GM12865 (cell line): ENCODE measurements at regions not wholly inside any gene's neighbourhood (a gene's known extent, or its start where the extent isn't known, plus 50 kb on each side); places are given as distances from the start of the nearest gene placed in this dataset.

ENCODE experiments used
- DNase-seq: peaks from one replicate; pipeline ENCODE4 v3.0.0; 2010; ENCODE audit warnings: low read depth
- H3K4me3 ChIP-seq: 2 replicates; pipeline ENCODE4 v1.5.1; 2011; ENCODE audit warnings: mild to moderate bottlenecking, low read depth, low read length, control low read depth
- CTCF ChIP-seq: IDR thresholded peaks from 2 replicates; pipeline ENCODE4 v1.5.1; 2011; ENCODE audit warnings: low read length, control low read depth, low read depth, inconsistent platforms; ENCODE audit not compliant: insufficient read depth; ENCODE audit errors: missing control alignments

DNA sequence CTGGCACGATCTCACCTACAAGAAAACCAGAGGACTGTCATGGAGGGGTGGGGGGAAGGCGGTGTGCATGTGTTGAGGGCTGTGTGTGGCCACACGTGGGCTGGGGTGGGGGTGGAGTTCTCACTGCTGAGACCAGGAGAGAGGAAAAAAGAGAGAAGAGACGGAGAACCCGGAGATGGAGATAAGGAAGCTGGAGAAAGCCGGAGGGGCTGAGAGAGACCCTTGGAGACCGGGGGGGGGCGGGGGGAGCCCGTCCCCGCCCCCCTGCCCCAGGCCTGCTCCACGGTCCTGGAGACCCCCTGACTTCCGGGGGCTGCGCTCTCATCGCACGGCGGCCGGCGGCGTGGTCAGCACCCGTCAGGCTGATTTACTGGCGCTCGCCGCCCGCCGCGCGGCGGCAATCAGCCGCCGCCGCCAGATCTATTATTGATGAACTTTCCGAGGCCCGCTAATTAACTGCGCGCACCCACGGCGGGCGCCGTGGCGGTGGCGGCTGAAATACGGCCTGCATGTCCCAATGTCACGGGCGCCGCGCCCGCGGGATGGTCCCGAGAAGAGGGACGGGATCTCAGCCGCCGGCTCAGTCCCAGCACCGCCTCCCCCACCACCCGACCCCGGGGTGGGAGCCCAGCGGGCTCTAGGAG, 187.4 kb downstream of the MN1 start:
- H3K4me3 ChIP-seq: no peak overlapping the region
- DNase-seq: no peak
- TF ChIP-seq CTCF: no peak

DNA sequence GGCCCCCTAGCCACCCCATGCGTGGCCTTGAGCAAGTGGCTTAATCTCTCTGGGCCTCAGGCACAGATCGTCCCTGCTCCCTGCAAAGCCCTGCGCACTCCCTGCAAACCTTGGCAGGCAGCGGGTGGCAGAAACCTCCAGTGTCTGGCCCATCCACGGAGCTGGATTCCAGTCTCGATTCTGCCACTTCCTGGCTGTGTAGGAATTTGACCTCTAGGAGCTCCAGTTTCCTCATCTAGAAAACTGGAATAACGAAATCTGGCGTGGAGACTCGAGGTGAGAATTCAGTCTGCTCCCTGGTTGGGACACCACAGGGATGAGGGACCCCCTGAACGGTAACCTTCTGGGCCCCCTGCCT, 186.9 kb downstream of the MN1 start:
- H3K4me3 ChIP-seq: no peak overlapping the region
- no peak for DNase-seq
- TF ChIP-seq CTCF: no peak

DNA sequence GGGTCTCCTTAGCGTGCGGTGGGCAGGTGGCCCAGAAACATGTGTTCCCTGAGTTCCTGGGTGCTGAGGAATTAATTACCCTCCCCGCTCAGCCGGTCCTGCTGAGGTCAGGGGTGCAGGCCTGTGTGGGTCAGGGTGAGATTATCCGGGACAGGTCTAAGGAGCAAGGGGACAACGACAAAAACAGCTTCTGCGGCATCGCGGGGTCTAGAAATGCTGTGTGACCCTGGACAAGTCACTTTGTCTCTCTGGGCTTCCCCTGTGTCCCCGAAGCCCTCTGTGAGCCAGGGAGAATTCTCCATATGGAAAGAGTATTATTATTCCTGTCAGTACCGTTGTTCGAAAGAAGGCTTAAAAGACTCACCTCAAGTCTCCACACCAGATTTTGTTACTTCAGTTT, 186.1 kb downstream of the MN1 start:
- DNase-seq: no peak
- no peak for TF ChIP-seq CTCF
- no peak overlapping the region for H3K4me3 ChIP-seq

- TF ChIP-seq CTCF: no peak
- no peak for DNase-seq
- H3K4me3 ChIP-seq: no peak overlapping the region
Measured at GRCh38 chr22:27616033-27616432, 185.5 kb downstream of the MN1 start.

GRCh38 chr22:27617214-27617881, 184.2 kb downstream of the MN1 start:
- no peak overlapping the region for H3K4me3 ChIP-seq
- no peak for DNase-seq
- no peak for TF ChIP-seq CTCF

DNA sequence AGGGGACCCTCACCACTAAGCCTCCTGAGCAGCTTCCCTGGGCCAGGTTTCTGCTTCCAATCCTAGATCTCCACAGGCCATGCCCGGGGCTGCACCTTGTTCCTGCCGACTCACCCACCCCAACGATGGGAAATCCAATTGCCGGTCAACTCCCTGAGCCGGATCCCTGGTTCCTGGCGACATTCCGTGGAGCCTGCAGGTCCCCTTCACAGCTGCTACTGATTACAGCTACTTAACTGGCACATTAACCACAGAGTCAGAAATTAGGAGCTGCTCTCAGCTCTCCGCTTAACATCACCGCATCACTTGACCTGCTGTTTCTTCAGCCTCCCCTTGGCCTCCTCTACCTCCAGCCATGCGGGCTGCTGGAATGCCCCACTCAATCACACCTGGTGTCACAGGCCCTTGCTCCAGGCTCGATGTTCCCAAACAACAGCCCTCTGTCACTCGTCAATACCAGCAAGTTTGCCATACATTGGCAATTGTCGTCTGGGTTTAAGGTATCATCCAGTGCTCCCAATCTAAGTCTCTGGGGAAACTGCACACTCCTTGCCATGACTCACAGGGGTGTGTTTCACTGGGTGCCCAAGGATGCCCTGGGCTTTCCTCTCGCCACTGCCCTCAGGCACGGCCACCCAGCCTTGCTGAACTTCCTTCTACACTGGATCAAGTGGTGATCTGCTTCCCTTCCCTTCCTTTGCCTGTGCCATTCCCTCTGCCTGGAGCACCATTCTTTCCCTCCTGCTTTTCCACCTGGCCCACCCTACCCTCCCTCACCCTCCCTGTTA, 181.0 kb downstream of the MN1 start:
- TF ChIP-seq CTCF: no peak
- H3K4me3 ChIP-seq: no peak overlapping the region

More for the DNA sequence above, 181.0 kb downstream of the MN1 start:
- no peak for DNase-seq
